ENCODE measurements at regions not wholly inside any gene's neighbourhood (a gene's known extent, or its start where the extent isn't known, plus 50 kb on each side); places are given as distances from the start of the nearest gene placed in this dataset.
A peak's percentile ranks its signal among the peaks of the same experiment; 100 is the strongest.

DNA sequence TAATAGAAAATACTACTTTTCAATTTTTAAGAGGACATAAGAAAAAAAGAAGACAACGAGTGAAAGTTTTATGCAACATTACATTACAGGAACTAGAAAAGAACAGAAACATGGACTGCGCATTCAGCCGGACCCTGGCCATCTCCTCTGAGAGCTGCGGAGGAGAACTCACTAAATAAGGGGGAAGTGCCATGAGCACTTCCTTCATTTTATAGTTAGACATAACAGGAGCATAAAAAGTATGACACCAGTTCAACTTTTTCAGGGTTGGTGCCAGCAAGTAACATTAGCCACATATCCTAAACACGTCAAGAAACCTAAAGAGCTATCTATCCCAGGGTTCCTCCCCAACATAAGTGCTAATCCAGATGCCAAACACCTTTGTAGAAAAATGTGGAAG, 78.0 kb upstream of the SERTAD2 start:
- Histone ChIP-seq H3K4me1 (peaks cover 49% of the 10 kb centered on the region), H3K27me3 (no peaks in the 10 kb centered on the region), H3K27ac (peak overlapping the region; percentile 83), H3K36me3 (peaks cover 0 to 6% of the 10 kb centered on the region in 2 donors), H3K9me3 (no peaks in the 10 kb centered on the region), H3K4me3 (no peak overlapping the region)
- intact Hi-C loops (cut with DNase I), result no loop called here
- TF ChIP-seq, protein P1, sequence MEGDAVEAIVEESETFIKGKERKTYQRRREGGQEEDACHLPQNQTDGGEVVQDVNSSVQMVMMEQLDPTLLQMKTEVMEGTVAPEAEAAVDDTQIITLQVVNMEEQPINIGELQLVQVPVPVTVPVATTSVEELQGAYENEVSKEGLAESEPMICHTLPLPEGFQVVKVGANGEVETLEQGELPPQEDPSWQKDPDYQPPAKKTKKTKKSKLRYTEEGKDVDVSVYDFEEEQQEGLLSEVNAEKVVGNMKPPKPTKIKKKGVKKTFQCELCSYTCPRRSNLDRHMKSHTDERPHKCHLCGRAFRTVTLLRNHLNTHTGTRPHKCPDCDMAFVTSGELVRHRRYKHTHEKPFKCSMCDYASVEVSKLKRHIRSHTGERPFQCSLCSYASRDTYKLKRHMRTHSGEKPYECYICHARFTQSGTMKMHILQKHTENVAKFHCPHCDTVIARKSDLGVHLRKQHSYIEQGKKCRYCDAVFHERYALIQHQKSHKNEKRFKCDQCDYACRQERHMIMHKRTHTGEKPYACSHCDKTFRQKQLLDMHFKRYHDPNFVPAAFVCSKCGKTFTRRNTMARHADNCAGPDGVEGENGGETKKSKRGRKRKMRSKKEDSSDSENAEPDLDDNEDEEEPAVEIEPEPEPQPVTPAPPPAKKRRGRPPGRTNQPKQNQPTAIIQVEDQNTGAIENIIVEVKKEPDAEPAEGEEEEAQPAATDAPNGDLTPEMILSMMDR (IDR thresholded peaks at IDR 0.05), result no peak
- TF ChIP-seq POLR2AphosphoS5 (IDR thresholded peaks at IDR 0.05; ENCODE audit: insufficient read depth in 1 of 2, low read depth in 1 of 2) (no peak), POLR2A (IDR thresholded peaks at IDR 0.05) (no peak)
- DNase-seq (ENCODE audit: extremely low spot score in 2 of 2), result no peak

DNA sequence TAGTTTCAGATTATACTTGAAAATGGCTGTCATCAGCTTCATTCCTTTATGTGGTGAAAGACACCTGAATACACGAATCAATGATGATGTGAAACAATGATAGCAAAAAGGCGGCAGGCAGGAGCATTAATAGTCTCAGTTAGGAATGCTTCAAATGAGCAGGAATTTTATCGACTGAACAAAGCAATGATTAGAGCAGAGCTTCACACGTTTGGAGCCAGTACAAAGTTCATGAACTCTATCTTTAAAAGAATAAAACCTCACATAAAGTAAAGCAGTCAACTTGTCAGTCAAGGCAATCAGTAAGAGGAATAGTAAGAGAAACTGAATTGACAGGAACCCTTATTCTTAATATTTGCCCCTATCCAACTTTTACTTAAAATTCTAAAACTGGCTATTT, 78.4 kb upstream of the SERTAD2 start:
- no peak for DNase-seq (ENCODE audit: extremely low spot score in 2 of 2)
- Histone ChIP-seq H3K27ac (no peak overlapping the region), H3K27me3 (no peaks in the 10 kb centered on the region), H3K36me3 (peaks cover 0 to 6% of the 10 kb centered on the region in 2 donors), H3K9me3 (no peaks in the 10 kb centered on the region), H3K4me3 (no peak overlapping the region), H3K4me1 (peaks cover 45% of the 10 kb centered on the region)
- intact Hi-C loops (cut with DNase I), result no loop called here
- no peak for TF ChIP-seq POLR2A (IDR thresholded peaks at IDR 0.05)
- TF ChIP-seq POLR2AphosphoS5 (IDR thresholded peaks at IDR 0.05; ENCODE audit: insufficient read depth in 1 of 2, low read depth in 1 of 2), result no peak
- TF ChIP-seq, protein P1 (IDR thresholded peaks at IDR 0.05), result no peak

DNA sequence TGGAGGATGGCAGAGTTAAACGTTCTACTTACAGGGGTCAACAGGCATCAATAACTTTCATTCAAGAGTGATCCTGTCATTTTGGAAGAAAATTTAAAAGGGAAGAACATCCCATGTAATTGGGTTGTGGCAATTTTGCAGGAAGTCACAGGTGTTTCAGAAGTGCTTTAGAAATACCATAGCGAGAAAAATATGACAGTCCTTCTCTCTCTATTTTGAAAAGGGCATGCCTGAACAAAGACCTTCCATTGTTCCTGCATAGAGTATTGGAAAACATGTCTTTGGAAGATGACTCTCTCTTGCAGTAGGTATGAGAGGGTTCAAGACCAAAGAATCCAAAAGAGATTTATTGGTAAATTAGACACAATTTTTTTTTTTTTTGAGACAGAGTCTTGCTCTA, 81.8 kb upstream of the SERTAD2 start:
- Histone ChIP-seq H3K4me3 (no peak overlapping the region), H3K36me3 (peaks cover 0 to 6% of the 10 kb centered on the region in 2 donors), H3K27ac (no peak overlapping the region), H3K27me3 (no peaks in the 10 kb centered on the region), H3K4me1 (peaks cover 22% of the 10 kb centered on the region), H3K9me3 (no peaks in the 10 kb centered on the region)
- intact Hi-C loops (cut with DNase I), result no loop called here
- no peak for DNase-seq (ENCODE audit: extremely low spot score in 2 of 2)
- TF ChIP-seq, protein P1 (IDR thresholded peaks at IDR 0.05), result no peak
- TF ChIP-seq POLR2A (IDR thresholded peaks at IDR 0.05) (no peak), POLR2AphosphoS5 (IDR thresholded peaks at IDR 0.05; ENCODE audit: insufficient read depth in 1 of 2, low read depth in 1 of 2) (no peak)

DNA sequence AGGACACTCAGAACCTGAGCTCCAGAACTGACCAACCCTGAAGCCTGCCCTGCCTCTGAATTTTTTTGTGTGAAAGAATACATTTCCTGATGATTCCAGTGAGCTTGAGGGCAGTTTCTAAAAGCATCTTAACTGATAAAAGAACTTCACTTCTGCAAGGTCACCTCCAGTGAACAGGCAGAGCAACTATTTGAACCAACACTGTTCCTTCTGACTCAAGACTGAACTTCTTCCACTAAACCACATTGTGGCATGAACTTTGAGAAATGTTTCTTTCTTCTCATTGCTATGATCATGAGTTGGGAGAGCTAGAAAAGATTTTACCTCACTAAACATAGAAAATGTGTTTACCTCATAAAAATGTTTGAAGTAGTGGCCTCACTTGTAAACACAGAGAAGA, 83.8 kb upstream of the SERTAD2 start:
- H3K27ac ChIP-seq, result no peak overlapping the region
- no peak for DNase-seq (ENCODE audit: extremely low spot score in 2 of 2)
- H3K4me1 ChIP-seq, result peaks cover 4% of the 10 kb centered on the region
- intact Hi-C loops (cut with DNase I), result no loop called here
- H3K36me3 ChIP-seq, result peaks cover 0 to 6% of the 10 kb centered on the region in 2 donors
- H3K9me3 ChIP-seq, result no peaks in the 10 kb centered on the region
- no peak overlapping the region for H3K4me3 ChIP-seq
- H3K27me3 ChIP-seq, result no peaks in the 10 kb centered on the region
- no peak for TF ChIP-seq POLR2AphosphoS5 (IDR thresholded peaks at IDR 0.05; ENCODE audit: insufficient read depth in 1 of 2, low read depth in 1 of 2)
- TF ChIP-seq POLR2A (IDR thresholded peaks at IDR 0.05), result no peak
- TF ChIP-seq, protein P1 (IDR thresholded peaks at IDR 0.05), result no peak

DNA sequence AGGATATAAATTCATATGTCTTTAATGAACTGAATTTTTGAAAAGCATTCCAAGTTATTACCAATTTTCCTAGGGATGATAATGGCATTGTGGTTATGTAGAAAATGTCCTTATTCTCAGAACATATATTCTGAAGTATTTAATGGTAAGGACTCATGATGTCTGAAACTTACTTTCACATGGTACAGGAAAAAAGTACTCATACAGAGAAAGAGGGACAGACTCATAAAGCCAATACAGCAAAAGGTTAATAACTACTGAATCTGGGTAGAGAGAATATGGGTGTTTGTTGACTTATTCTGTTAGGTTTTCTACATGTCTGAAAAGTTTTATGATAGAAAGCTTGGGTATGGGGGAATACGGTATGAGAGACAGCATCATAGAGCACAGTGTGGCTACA, 84.3 kb upstream of the SERTAD2 start:
- H3K27ac ChIP-seq, result no peak overlapping the region

More for the DNA sequence above, 84.3 kb upstream of the SERTAD2 start:
- Histone ChIP-seq H3K36me3 (peaks cover 0 to 6% of the 10 kb centered on the region in 2 donors), H3K9me3 (no peaks in the 10 kb centered on the region), H3K4me1 (no peaks in the 10 kb centered on the region), H3K27me3 (no peaks in the 10 kb centered on the region), H3K4me3 (no peak overlapping the region)
- intact Hi-C loops (cut with DNase I), result no loop called here
- TF ChIP-seq, protein P1 (IDR thresholded peaks at IDR 0.05), result no peak
- TF ChIP-seq POLR2AphosphoS5 (IDR thresholded peaks at IDR 0.05; ENCODE audit: insufficient read depth in 1 of 2, low read depth in 1 of 2) (no peak), POLR2A (IDR thresholded peaks at IDR 0.05) (no peak)
- no peak for DNase-seq (ENCODE audit: extremely low spot score in 2 of 2)
